Astrocyte of the spinal cord (primary cell): ENCODE measurements at regions not wholly inside any gene's neighbourhood (a gene's known extent, or its start where the extent isn't known, plus 50 kb on each side); places are given as distances from the start of the nearest gene placed in this dataset.
"Not testable (repeated sequence)": the region's sequence is repeated elsewhere in the genome, so short reads cannot be mapped to it uniquely, and the experiment has no call there.

Experiments
- DNase-seq: peaks from one replicate; pipeline ENCODE4 v3.0.0; 2011; ENCODE audit warnings: low read depth, low spot score
- H3K4me3 ChIP-seq: 2 replicates; pipeline ENCODE4 v1.5.1; 2011; ENCODE audit warnings: low read depth, mild to moderate bottlenecking, low read length, moderate library complexity
- CTCF ChIP-seq: IDR thresholded peaks from 2 replicates; pipeline ENCODE4 v1.5.1; 2012; ENCODE audit warnings: low read depth, mild to moderate bottlenecking, low read length, inconsistent platforms
- in situ Hi-C: cut with HindIII; loops from 2 replicates; pipeline ENCODE4 v1.10.0; 2017; ENCODE audit warnings: low sequenced_read_pairs

- in situ Hi-C loops: no loop called here
- no peak overlapping the region for H3K4me3 ChIP-seq
Observed at GRCh38 chr2:167334146-167334742, 446.0 kb downstream of the XIRP2 start.

GRCh38 chr2:167333245-167333644, 445.0 kb downstream of the XIRP2 start:
- in situ Hi-C loops: no loop called here
- TF ChIP-seq CTCF: no peak
- DNase-seq: no peak
- H3K4me3 ChIP-seq: no peak overlapping the region

More at GRCh38 chr2:167334146-167334742, 446.0 kb downstream of the XIRP2 start:
- no peak for DNase-seq
- no peak for TF ChIP-seq CTCF

- no peak overlapping the region for H3K4me3 ChIP-seq
- TF ChIP-seq CTCF: no peak
- in situ Hi-C loops: no loop called here
- DNase-seq: no peak
Observed at GRCh38 chr2:167332358-167332757, 444.1 kb downstream of the XIRP2 start.

- DNase-seq: no peak
- TF ChIP-seq CTCF: peak; percentile 36
- in situ Hi-C loops: no loop called here
- H3K4me3 ChIP-seq: no peak overlapping the region
Observed at GRCh38 chr2:167331636-167332232, 443.5 kb downstream of the XIRP2 start.

GRCh38 chr2:167328808-167329207, 440.5 kb downstream of the XIRP2 start:
- DNase-seq, in situ Hi-C loops, H3K4me3 ChIP-seq: not testable (repeated sequence)

- no peak overlapping the region for H3K4me3 ChIP-seq
- TF ChIP-seq CTCF: no peak
- no peak for DNase-seq
- in situ Hi-C loops: no loop called here
Observed at GRCh38 chr2:167322795-167323194, 434.5 kb downstream of the XIRP2 start.

- DNase-seq: peak; percentile 71
- no peak for TF ChIP-seq CTCF
- H3K4me3 ChIP-seq: no peak overlapping the region
- in situ Hi-C loops: no loop called here
Observed at GRCh38 chr2:167318581-167318980, 430.3 kb downstream of the XIRP2 start.
